Sciatic nerve (tissue), 2 donors: ENCODE measurements at regions not wholly inside any gene's neighbourhood (a gene's known extent, or its start where the extent isn't known, plus 50 kb on each side); places are given as distances from the start of the nearest gene placed in this dataset.

Experiments
- ATAC-seq: fragments of 200-7000 bp; cut with Tn5 transposase; one replicate; pipeline ENCODE4 v1.9.1; 2020; ENCODE audit warnings: mild to moderate bottlenecking, moderate library complexity
- DNase-seq: peaks from one replicate; pipeline ENCODE4 v3.0.0-alpha.2; 2020; ENCODE audit warnings: low spot score
- intact Hi-C: fragments of 100-400 bp; cut with DNase I; formaldehyde crosslinking; loops from one replicate; pipeline ENCODE4 v1.14.2; 2022
- donor health status: DM: no; HTN: no; CAD: no.
- donor health status: DM: no; HTN: no; CAD: no.

DNA sequence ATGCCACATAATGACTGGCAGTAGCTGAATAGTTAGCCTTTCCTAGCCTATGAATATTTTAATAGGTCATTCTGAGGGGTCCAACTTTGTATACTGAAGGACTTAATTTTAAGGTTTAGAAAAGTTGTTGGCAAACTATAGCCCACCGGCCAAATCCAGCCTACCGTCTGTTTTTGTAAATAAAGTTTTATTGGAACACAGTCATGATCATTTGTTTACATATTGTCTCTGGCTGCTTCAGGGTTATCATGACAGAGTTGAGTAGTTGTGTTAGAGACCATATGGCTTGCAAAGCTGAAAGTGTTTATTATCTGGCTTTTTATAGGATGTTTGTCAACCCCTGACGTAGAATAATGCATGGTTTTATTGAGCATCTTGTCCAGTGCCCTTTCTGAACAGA is 73.4 kb downstream of the NTMT2 start:
- DNase-seq (no peak), ATAC-seq (no peak)
- intact Hi-C loops, result no loop called here

DNA sequence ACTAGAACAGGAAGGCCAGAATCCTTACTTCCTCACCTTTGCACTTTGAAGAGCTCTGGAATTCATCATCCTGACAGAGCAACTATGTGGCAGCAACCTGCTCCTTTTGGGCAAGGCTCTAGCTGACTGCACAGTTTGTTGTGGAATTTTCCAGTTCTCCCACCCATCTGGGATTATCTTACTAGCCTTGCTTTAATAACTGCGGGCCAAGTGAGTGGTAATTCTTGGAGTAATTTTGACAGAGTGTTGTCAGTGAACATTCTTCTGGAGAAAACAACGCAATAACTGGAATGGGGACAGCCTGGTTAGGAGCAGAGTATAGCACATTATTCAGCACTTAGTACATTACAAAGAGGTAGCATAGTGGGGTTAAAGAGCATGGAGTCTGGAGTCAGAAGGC is 75.3 kb downstream of the NTMT2 start:
- DNase-seq (no peak), ATAC-seq (peak; percentile 93)
- intact Hi-C loops, result no loop called here

DNA sequence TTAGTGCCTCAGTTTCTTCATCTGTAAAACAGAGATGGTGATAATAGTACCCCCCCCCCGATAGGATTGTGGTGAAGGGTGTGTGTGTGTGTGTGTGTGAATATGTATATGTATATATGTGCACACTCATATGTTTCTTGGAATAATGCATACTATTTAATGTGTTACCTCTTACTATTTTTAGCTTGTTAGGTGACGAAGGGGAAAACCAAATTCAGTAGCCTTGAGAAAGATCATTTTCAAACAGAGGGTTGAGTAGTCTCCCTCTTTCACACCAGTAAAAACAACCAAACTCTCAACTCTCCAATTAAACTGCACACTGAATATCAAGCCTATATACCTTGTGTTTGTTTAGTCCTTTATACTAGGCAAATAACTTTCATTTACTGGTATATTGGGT is 75.7 kb downstream of the NTMT2 start:
- intact Hi-C loops, result no loop called here
- no peak for ATAC-seq

DNA sequence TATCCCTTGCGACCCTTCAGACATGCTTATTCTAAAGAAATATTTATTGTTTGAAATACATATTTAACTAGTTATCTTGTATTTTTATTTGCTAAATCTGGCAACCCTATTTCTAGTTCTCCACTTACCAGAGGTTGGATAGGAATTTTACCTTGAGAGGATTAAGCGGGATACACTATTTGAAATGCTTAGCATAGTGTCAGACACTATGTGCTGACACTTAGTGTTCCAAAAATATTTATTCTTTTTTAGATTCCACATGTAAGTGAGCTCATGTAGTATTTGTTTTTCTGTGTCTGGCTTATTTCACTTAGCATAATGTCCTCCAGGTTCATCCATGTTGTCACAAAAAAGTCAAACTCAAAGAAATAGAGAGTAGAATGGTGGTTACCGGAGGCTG is 78.7 kb downstream of the NTMT2 start:
- DNase-seq, result no peak
- ATAC-seq, result no peak
- intact Hi-C loops, result no loop called here

More for the DNA sequence above, 75.7 kb downstream of the NTMT2 start:
- DNase-seq, result no peak

DNA sequence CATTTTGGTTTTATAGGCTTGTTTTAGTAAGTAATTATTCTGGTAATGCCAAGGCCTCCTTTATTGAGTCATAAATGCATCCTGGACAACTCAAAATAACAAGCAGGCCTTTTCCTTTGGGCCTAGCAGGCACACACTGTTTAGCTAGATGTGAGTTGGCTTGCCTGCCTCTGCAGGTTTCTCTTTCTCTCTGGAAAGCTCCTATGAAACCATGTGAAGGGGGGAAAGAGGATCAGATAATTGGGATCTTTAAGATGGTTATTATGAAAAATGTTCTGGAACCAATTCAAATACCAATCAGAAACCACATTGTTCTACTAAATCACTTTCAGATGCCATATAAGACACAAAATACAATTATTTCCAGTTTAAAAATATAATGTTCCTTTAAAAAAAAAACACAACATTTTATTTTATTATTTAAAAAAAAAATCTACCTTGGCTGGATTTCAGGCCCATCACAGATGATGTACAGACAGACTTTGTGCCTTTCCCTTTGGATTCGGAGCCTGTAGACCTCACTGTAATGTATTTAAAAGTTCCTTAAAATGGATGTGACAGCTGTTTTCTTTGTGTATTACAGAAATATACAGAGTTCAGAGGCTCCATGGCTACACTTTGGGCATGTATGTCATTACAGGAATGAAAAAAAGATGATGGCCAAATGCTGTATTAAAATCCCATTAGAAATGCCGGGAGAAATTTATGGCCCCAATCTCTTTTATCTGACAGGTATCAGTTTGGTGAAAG is 80.2 kb downstream of the NTMT2 start:
- DNase-seq, result no peak
- no peak for ATAC-seq
- intact Hi-C loops, result no loop called here

DNA sequence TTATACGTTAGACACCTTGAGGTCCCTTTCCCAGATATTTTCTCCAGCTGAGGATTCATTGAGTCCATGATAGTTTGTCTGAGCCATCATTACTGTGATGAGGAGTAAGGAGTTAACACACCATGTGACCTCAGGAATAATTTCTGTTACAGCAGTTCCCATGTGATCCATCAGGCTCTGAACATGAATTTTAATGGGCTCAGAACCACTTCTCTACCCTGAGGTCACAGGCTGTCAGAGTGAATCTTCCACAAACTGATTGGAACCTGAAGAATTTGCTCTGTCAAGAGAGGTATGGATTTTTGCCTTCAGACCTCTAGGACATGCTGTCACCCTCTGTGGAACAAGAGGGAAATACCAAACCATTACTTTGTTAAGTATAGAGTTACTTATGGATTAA is 81.0 kb downstream of the NTMT2 start:
- ATAC-seq (no peak), DNase-seq (no peak)
- intact Hi-C loops, result no loop called here

DNA sequence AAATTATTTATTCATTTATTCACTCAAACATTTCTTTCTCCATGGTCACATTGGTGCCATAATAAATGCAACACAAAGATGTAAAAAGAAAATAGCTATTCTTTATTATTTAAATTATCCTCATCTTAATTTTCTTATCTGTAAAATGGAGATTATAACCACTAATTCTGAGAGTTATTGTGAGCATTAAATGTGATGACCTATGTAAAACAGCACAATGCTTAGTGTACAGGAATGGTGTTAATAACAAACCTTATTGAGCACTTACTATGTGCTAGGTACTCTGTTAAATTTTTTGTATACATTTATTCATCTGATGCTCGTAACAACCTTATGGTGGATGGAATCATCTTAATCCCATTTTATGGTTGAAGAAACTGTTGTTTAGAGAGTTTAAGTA is 84.6 kb downstream of the NTMT2 start:
- intact Hi-C loops, result no loop called here
- no peak for DNase-seq
- ATAC-seq, result no peak

DNA sequence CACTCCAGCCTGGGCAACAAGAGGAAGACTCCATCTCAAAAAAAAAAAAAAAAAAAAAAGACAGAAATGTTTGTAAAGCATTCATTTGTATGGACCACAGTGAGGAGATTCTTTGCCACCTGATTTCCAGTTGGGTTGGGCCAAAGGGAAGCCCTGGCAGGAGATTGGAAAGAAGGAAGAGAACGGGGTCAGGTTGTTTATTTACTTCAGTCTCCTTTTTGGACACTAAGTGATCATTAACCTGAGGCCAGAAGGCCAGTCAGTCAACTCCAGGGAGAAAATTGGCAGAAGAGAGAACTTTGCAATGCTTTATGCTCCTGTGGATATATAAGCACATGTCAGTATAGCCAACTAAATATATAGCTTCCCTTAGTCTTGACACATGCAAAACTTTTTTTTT is 85.9 kb downstream of the NTMT2 start:
- DNase-seq (no peak), ATAC-seq (no peak)
- intact Hi-C loops, result no loop called here

DNA sequence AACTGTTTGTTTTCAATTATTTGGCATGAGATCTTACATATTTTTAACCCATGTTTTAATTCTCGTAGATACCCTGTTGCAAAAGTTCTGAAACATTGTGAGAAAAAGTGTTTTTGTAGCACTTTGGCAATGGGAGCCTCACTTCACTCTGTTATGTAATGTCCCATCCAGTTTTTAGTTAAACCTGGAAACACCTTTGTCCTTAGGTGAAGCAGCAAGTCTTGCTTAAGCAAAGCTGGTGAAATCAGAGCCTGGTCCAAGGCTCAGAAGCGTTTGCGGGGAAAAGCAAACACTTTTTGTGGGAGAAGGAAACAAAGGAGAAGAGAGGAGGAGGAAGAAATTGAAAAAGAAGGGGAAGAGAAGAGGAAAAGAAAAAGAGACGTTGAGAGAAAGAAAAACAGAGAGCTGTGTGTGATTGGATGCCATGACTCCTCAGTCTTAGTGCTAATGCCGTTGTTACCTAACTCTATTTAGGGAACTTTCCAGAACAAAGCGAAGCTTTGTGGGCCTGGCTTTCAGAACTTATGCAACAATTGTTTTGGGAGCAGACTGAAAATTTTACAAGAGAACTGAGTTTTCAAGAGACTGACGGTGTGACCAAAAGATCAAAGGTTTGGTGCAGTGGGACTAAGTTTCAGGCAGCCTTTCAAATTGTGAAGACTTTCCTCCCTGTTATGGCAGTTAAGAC is 93.1 kb downstream of the NTMT2 start:
- ATAC-seq (peak; percentile 93), DNase-seq (no peak)
- intact Hi-C loops, result no loop called here

DNA sequence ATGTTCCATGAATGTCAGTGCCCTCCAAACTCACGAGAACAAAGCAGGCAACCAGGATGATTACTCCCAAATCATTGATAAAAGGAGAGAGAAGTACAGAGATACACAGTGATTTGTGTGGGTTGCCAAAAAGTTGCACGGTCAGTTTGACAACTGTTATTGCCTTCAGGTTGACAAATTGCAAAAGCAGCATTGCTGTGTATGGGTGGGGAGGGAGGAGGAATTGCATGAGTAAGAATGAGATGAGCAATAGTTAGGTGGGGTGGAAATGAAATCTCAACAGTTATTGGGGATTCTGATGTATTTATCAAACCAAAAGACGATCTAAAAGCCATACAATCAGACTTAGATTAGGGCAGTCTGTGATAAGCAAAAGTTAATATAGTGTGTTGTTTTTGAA is 93.7 kb downstream of the NTMT2 start:
- DNase-seq (no peak), ATAC-seq (peak; percentile 66)
- intact Hi-C loops, result no loop called here

DNA sequence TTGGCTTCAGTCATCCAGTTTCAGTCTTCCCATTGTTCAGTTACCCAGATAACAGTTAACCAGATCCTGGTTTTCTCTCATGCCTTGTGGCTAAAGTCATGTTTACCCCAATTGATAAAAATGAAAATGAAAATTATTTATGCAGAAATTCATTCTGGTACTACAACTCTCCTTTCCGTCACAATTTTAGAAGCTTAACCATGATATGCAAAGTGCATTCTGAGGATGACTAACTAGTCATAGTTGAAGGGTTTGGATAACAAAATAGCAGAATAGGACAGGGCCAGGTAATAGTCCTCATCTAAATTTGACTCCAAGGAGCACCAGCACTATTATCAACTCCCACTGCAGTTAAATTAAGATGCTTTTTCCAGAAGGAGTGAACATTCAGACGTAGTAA is 94.7 kb downstream of the NTMT2 start:
- intact Hi-C loops, result no loop called here
- no peak for ATAC-seq
- no peak for DNase-seq

DNA sequence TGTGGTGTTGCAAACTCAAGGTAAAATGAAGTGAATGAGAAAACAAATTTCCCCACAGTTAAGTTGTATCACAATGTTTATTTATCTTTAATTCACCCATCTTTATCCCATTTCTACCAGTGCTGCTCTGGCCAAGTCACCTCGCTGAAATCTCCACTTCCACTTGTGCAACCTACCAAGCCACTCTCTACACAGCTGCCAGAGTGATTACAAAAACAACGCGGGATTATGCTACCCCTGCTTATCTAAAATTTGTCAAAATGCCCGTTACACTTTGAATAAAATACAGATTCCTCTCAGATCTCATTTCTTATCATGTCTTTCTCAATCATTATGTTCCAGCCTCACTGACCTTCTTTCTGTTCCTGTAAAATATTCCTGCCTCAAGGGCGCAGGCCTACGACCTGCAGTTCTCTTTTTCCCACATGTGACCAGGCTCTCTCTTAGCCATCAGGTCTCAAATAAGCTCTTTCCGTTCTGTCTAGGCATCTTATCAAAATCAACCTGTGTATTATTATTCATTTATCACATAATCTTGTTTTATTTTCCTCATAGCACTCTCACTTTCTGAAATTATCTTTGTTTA is 95.6 kb downstream of the NTMT2 start:
- DNase-seq (no peak), ATAC-seq (peak; percentile 57)
- intact Hi-C loops, result no loop called here

DNA sequence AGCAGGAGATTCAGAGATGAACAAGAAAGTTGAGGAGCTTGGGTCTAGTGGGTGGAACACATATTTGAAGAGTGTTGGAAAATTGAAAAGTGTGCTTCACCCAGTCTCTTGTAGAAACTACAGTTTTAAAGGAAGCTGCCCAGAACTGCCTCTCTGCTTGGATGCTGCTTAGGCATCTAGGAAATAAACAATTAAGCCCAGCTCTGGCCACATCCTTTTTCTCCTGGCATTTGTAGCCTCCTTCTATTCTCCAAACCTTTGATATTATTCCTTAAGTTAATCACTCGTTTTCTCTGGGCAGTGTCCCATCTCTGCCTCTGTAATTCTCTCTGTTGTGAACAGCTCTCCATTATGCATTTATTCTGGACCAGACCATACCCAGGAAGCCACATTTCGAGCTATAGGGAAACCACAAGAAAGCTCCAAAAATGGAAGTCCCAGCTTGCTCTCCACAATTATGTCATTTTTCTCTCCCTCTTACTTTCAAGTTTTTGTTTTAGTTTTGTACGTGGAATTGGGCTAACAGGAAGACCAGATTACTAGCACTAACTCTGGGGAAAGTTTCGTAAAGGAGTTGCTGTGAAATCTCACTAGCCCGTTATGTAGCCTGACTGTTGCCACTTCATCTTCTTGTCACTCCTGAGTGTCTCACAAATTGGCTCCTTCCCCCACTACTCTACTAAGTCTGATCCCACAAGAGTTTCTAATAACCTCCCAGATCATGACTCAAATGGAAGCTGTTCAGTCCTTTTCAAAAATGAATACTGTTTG is 102.2 kb downstream of the NTMT2 start:
- DNase-seq (no peak), ATAC-seq (no peak)
- intact Hi-C loops, result no loop called here

DNA sequence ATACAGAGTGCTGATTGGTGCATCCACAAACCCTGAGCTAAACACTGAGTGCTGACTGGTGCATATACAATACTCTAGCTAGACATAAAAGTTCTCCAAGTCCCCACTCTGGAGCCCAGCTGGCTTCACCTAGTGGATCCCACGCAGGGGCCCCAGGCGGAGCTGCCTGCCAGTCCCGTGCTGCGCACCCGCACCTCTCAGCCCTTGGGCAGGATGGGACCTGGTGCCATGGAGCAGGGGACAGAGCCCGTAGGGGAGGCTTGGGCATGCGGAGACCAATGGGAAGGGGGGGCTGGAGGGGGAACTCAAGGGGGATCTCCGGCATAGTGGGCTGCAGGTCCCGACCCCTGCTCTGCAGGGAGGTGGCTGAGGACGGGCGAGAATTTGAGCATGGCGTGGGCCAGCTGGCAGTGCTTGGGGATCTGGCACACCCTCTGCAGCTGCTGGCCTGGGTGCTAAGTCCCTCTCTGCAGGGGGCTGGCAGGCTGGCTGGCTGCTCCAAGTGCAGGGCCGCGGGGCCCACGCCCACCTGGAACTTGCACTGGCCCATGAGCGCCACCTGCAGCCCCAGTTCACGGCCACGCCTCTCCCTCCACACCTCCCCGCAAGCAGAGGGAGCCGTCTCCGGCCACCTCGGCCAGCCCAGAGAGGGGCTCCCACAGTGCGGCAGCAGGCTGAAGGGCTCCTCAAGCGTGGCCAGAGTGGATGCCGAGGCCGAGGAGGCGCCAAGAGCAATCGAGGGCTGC is 104.9 kb downstream of the NTMT2 start:
- ATAC-seq, result peak; percentile 22
- intact Hi-C loops, result no loop called here
- DNase-seq, result no peak

DNA sequence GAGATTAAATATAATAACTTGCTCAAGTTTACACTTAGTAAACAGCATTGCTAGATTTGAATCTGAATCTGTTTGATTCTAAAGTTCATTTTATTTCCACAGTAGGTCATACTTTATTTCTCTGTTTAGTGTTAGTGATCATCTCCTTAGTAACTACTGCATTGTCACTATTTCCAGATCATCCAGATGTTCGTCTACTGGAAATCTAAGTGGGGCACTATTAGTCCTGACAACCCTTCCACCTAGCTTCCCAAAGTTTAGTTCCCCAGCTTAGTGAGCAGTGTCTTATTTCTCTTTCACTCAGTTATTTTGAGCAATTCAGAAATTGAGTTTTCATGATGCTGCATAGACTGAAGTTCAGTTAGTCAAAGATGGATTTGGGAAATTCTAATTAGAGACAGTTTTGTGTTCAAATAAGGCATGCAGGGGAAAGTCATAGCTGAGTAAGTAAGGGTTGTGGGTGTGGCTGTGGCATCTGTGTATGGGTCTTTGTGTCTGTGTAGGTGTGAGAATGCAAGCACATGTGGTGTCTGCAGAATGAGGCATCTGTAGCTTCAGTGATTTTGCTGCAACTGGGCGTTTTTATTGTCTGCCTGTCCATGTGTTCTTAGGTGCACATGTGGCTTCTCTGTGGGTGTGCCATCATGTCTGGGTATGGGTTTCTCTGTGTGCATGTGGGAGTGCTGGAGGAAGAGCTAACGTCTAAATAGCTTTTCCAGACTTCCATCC is 107.3 kb downstream of the NTMT2 start:
- DNase-seq (no peak), ATAC-seq (no peak)
- intact Hi-C loops, result no loop called here

DNA sequence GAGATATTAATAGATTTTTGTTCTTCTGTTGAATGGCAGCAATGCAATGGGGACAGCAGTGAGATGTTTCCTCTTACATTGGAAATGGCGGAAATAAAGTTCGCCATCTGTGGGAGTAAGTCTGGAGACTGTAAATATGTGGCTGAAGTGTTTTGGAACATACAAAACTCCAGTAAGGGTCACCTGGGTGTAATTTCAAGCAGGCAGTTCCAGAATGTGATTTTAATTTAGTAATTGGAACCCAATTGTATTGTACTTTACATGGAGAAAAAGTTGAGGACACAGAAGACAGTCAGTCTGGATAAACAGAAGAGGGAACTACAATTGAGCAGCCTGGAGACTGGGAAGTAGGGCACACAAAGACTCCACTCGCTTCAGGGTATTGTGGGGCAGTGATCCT is 108.6 kb downstream of the NTMT2 start:
- intact Hi-C loops, result no loop called here
- DNase-seq (no peak), ATAC-seq (no peak)

DNA sequence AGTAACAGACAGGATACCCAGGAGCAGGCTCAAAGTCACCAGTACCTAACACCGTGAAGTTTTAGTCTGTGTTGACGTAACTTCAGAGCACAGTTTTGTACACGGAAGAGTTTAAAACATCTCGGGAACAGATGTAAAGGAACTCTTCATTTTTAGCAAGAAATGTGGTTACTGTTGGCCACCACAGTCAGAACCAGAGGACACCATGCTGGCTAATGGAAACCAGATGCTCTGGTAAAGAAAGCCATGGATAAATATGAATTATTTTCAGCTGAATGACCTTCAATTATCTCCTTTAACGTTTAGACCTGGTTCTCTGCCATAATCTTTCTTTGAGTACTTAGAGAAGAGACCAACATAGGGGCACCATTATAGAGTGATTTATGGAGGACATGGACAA is 115.9 kb downstream of the NTMT2 start:
- ATAC-seq (peak; percentile 55), DNase-seq (no peak)
- intact Hi-C loops, result no loop called here

DNA sequence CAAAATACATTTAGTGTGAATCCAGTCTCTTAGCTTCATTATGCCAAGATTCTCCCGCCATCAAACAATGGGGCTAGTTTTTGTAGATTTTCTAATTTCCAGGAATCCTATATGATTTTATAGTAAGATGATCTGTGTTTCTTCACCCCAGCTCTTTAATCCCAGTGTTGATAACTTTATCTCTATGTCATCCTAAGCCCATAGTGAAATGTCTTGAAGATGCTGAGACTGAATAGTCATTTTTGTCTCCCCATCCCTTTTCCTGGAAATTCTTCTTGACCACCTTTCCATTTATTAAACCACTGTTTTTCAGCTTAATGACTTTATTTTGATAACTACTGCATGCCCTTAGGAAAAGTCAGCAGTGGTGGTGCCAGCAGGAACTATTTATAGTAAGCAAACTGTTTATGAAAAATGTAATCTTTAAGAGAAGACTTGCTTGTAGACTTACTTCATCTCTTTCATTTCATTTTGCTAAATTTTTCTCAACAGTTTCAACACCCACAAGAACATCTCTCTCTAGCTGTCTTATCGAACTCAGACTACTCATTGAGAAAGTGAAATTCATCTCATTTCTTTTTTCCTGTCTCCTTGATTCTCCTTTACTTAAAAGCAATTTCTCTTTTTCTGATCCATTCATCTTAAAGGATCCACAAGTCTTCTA is 116.6 kb downstream of the NTMT2 start:
- DNase-seq (no peak), ATAC-seq (no peak)
- intact Hi-C loops, result no loop called here
